ENCODE measurements at regions not wholly inside any gene's neighbourhood (a gene's known extent, or its start where the extent isn't known, plus 50 kb on each side); places are given as distances from the start of the nearest gene placed in this dataset.
"Not testable (repeated sequence)": the region's sequence is repeated elsewhere in the genome, so short reads cannot be mapped to it uniquely, and the experiment has no call there.

DNA sequence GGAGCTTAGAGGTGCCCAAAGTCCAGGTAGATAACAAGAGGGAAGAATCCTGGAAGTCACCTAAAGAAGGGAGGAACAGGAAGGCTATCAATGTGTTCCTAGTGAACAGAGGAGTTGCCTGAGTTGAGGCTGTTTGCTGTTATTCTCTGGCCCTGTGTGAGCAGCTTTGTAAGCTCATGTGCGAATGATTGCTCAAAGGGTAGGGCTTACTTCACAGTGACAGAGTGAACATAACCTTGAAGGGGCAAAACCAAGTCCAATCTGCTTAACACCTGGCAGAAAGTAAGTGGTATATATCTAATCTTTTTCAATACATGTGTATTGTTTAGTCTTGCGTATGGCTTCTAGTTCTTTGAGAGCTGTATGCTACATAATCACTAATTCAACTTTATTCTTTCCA, 1153.6 kb downstream of the TUSC7 start:
- WGBS, 2 donors = 75 to 92% methylated on average over 2 of the region's 2 CpGs
- H3K27ac ChIP-seq (ENCODE audit: low read depth in 2 of 2, low read length in 1 of 2) = no peak overlapping the region

DNA sequence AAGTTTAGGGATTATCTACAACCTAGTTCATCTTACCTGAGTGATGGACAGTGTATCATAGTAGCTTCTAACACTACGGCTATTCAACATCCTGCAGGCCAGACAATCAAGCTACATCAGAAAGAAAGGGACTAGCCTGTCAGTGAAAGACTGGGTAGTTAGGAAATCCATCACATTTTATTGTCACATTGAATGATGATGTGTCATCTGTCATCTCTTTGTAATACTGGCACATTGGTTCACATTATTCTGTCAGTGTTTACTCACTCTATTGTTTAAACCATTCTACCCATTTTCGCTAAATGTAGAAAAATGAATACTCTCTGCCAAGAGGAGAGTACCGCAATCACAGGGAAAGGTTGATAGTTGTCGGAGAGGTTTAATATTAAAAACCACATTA, 1155.8 kb downstream of the TUSC7 start:
- Histone ChIP-seq H3K4me3 (ENCODE audit: low read depth in 1 of 2, low read length in 2 of 2) (no peak overlapping the region), H3K4me1 (ENCODE audit: control insufficient read depth in 2 of 2, insufficient read depth in 2 of 2, low read length in 1 of 2) (no peaks in the 10 kb centered on the region), H3K27me3 (ENCODE audit: control insufficient read depth in 1 of 2, insufficient read depth in 2 of 2, low read length in 2 of 2) (peaks cover 0 to 2% of the 10 kb centered on the region in 2 donors), H3K9me3 (ENCODE audit: control insufficient read depth in 2 of 2, insufficient read depth in 1 of 2, low read depth in 1 of 2, low read length in 1 of 2) (no peaks in the 10 kb centered on the region), H3K36me3 (ENCODE audit: control insufficient read depth in 2 of 2, insufficient read depth in 2 of 2, low read length in 1 of 2) (no peaks in the 10 kb centered on the region), H3K27ac (ENCODE audit: low read depth in 2 of 2, low read length in 1 of 2) (no peak overlapping the region)
- WGBS, 2 donors = 73% methylated on average over 4 of the region's 4 CpGs

More for the DNA sequence above, 1153.6 kb downstream of the TUSC7 start:
- H3K9me3 ChIP-seq (ENCODE audit: control insufficient read depth in 2 of 2, insufficient read depth in 1 of 2, low read depth in 1 of 2, low read length in 1 of 2) = no peaks in the 10 kb centered on the region
- no peaks in the 10 kb centered on the region for H3K36me3 ChIP-seq (ENCODE audit: control insufficient read depth in 2 of 2, insufficient read depth in 2 of 2, low read length in 1 of 2)
- no peaks in the 10 kb centered on the region for H3K4me1 ChIP-seq (ENCODE audit: control insufficient read depth in 2 of 2, insufficient read depth in 2 of 2, low read length in 1 of 2)
- peaks cover 0 to 2% of the 10 kb centered on the region in 2 donors for H3K27me3 ChIP-seq (ENCODE audit: control insufficient read depth in 1 of 2, insufficient read depth in 2 of 2, low read length in 2 of 2)
- no peak overlapping the region for H3K4me3 ChIP-seq (ENCODE audit: low read depth in 1 of 2, low read length in 2 of 2)

DNA sequence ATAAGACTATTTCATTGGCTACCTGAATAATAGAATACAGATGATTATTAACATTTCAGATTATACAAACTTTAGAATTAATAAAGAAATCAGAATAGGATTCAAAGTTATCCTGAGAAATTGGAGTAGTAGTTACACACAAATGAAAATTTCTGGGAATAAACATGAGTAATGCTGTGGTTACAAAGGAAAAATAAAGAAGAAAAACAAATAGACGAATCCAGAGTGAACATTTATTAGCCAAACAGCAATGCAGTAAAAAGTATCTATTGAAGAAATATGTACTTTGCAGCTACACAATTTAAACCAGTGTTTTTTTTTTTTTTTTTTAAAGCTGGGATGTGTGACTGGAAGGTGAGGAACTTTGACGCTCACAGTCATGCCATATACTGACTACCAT, 1159.2 kb downstream of the TUSC7 start:
- WGBS, 2 donors = 72 to 79% methylated on average over 2 of the region's 2 CpGs
- Histone ChIP-seq H3K27me3 (ENCODE audit: control insufficient read depth in 1 of 2, insufficient read depth in 2 of 2, low read length in 2 of 2) (peaks cover 0 to 2% of the 10 kb centered on the region in 2 donors), H3K4me1 (ENCODE audit: control insufficient read depth in 2 of 2, insufficient read depth in 2 of 2, low read length in 1 of 2) (no peaks in the 10 kb centered on the region), H3K36me3 (ENCODE audit: control insufficient read depth in 2 of 2, insufficient read depth in 2 of 2, low read length in 1 of 2) (no peaks in the 10 kb centered on the region), H3K4me3 (ENCODE audit: low read depth in 1 of 2, low read length in 2 of 2) (no peak overlapping the region), H3K9me3 (ENCODE audit: control insufficient read depth in 2 of 2, insufficient read depth in 1 of 2, low read depth in 1 of 2, low read length in 1 of 2) (no peaks in the 10 kb centered on the region), H3K27ac (ENCODE audit: low read depth in 2 of 2, low read length in 1 of 2) (no peak overlapping the region)

DNA sequence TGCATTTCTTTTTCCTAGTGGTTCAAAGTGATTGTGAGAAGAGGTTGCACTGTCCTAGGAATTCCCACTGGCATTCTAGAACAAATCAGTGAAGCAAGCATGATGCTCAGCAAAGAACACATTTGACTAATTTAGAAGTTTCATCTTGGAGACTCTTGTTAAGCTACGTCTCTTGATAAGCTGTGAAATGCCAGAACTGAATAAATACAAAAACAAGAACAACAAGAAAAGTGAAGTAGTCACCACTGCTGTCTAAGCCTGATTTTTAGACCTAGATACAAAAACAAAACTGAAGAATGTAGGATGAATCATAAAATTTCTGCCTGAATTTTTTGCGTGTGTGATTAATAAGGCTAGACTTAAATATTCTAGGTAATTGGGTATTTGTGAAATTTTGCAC, 1162.4 kb downstream of the TUSC7 start:
- H3K36me3 ChIP-seq (ENCODE audit: control insufficient read depth in 2 of 2, insufficient read depth in 2 of 2, low read length in 1 of 2) = no peaks in the 10 kb centered on the region
- 65 to 68% methylated on average over 2 of the region's 2 CpGs for WGBS, 2 donors
- H3K4me1 ChIP-seq (ENCODE audit: control insufficient read depth in 2 of 2, insufficient read depth in 2 of 2, low read length in 1 of 2) = no peaks in the 10 kb centered on the region
- no peak overlapping the region for H3K27ac ChIP-seq (ENCODE audit: low read depth in 2 of 2, low read length in 1 of 2)
- H3K9me3 ChIP-seq (ENCODE audit: control insufficient read depth in 2 of 2, insufficient read depth in 1 of 2, low read depth in 1 of 2, low read length in 1 of 2) = no peaks in the 10 kb centered on the region
- peaks cover 0 to 2% of the 10 kb centered on the region in 2 donors for H3K27me3 ChIP-seq (ENCODE audit: control insufficient read depth in 1 of 2, insufficient read depth in 2 of 2, low read length in 2 of 2)
- H3K4me3 ChIP-seq (ENCODE audit: low read depth in 1 of 2, low read length in 2 of 2) = no peak overlapping the region

DNA sequence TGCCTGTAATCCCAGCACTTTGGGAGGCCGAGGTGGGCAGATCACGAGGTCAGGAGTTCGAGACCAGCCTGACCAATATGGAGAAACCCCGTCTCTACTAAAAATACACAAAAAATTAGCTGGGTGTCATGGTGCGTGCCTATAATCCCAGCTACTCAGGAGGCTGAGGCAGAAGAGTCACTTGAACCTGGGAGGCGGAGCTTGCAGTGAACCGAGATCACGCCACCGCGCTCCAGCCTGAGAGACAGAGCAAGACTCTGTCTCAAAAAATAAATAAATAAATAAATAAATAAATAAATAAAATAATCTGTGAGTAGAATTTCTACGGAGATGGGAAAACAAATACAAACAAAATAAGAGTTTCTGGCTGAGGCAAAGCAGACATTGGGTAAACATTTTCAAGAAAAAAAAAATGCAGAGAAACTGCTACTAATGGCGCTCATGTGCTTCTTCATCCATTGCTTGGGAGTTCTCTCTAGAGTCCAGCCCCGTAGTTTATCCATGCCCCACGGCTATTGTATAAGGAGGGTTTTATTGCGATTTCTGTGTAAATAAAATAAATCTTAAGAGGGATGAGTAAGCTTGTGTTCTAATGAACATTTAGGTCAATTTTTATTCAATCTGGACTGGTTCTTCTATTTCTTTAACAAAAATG, 1161.9 kb downstream of the IGSF11 start:
- H3K4me1 ChIP-seq (ENCODE audit: control insufficient read depth in 2 of 2, insufficient read depth in 2 of 2, low read length in 1 of 2); H3K9me3 ChIP-seq (ENCODE audit: control insufficient read depth in 2 of 2, insufficient read depth in 1 of 2, low read depth in 1 of 2, low read length in 1 of 2); H3K27ac ChIP-seq (ENCODE audit: low read depth in 2 of 2, low read length in 1 of 2); H3K36me3 ChIP-seq (ENCODE audit: control insufficient read depth in 2 of 2, insufficient read depth in 2 of 2, low read length in 1 of 2); H3K4me3 ChIP-seq (ENCODE audit: low read depth in 1 of 2, low read length in 2 of 2); H3K27me3 ChIP-seq (ENCODE audit: control insufficient read depth in 1 of 2, insufficient read depth in 2 of 2, low read length in 2 of 2): not testable (repeated sequence)
- WGBS, 2 donors = 83 to 87% methylated on average over 15 of the region's 15 CpGs

DNA sequence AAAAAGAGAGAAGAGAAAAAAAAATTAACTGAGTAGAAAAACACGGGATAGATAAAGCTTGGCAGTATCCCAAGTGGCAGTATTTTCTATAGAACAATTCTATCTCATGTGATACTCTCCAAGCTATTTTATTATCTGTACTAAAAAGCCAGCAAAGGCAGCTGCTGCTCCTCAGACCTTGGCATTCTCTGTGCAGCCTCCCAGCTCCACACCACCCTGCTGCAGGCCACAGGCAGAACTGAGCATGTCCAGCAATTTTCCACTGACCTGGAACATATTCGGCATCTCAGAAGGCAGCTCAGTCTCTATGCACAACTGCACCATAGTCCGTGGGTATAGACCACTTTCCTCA, 1161.4 kb downstream of the IGSF11 start:
- Histone ChIP-seq H3K4me3 (ENCODE audit: low read depth in 1 of 2, low read length in 2 of 2) (no peak overlapping the region), H3K36me3 (ENCODE audit: control insufficient read depth in 2 of 2, insufficient read depth in 2 of 2, low read length in 1 of 2) (no peaks in the 10 kb centered on the region), H3K4me1 (ENCODE audit: control insufficient read depth in 2 of 2, insufficient read depth in 2 of 2, low read length in 1 of 2) (no peaks in the 10 kb centered on the region), H3K27ac (ENCODE audit: low read depth in 2 of 2, low read length in 1 of 2) (no peak overlapping the region), H3K9me3 (ENCODE audit: control insufficient read depth in 2 of 2, insufficient read depth in 1 of 2, low read depth in 1 of 2, low read length in 1 of 2) (no peaks in the 10 kb centered on the region), H3K27me3 (ENCODE audit: control insufficient read depth in 1 of 2, insufficient read depth in 2 of 2, low read length in 2 of 2) (no peaks in the 10 kb centered on the region)
- 48 to 49% methylated on average over 3 of the region's 3 CpGs for WGBS, 2 donors

DNA sequence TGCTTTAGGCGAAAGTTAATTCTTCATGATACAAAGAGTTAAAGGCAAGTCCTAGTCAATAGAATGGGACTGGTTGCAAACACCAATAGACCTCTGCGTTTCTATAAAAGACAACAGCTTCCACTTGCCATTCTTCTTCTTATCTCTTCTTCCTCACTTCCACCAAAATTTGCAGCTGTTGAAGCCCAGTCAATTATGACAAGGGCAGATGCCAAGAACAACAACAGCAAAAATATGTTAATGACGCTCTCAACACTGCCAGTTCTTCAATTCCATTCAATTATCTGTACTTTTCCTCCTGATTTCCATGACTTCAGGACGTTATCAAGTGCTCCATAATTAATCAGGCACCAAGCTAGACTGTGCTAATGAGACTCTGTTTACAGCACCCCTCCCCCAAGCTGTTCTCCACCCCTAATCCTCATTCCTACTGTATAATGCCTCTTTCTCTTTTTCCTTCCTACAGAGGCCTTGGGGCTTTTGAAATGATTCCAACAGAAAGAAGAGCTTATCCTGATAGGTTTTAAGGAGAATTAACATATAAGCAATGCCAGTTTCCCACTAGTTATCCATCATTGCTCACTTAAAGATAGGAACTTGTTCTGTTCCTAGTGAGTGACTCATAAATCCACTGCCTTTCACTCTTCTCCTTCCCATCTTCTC, 1160.5 kb downstream of the IGSF11 start:
- Histone ChIP-seq H3K4me1 (ENCODE audit: control insufficient read depth in 2 of 2, insufficient read depth in 2 of 2, low read length in 1 of 2) (no peaks in the 10 kb centered on the region), H3K4me3 (ENCODE audit: low read depth in 1 of 2, low read length in 2 of 2) (no peak overlapping the region), H3K27ac (ENCODE audit: low read depth in 2 of 2, low read length in 1 of 2) (no peak overlapping the region), H3K27me3 (ENCODE audit: control insufficient read depth in 1 of 2, insufficient read depth in 2 of 2, low read length in 2 of 2) (no peaks in the 10 kb centered on the region), H3K9me3 (ENCODE audit: control insufficient read depth in 2 of 2, insufficient read depth in 1 of 2, low read depth in 1 of 2, low read length in 1 of 2) (no peaks in the 10 kb centered on the region), H3K36me3 (ENCODE audit: control insufficient read depth in 2 of 2, insufficient read depth in 2 of 2, low read length in 1 of 2) (no peaks in the 10 kb centered on the region)
- WGBS, 2 donors = 49 to 56% methylated on average over 4 of the region's 4 CpGs

DNA sequence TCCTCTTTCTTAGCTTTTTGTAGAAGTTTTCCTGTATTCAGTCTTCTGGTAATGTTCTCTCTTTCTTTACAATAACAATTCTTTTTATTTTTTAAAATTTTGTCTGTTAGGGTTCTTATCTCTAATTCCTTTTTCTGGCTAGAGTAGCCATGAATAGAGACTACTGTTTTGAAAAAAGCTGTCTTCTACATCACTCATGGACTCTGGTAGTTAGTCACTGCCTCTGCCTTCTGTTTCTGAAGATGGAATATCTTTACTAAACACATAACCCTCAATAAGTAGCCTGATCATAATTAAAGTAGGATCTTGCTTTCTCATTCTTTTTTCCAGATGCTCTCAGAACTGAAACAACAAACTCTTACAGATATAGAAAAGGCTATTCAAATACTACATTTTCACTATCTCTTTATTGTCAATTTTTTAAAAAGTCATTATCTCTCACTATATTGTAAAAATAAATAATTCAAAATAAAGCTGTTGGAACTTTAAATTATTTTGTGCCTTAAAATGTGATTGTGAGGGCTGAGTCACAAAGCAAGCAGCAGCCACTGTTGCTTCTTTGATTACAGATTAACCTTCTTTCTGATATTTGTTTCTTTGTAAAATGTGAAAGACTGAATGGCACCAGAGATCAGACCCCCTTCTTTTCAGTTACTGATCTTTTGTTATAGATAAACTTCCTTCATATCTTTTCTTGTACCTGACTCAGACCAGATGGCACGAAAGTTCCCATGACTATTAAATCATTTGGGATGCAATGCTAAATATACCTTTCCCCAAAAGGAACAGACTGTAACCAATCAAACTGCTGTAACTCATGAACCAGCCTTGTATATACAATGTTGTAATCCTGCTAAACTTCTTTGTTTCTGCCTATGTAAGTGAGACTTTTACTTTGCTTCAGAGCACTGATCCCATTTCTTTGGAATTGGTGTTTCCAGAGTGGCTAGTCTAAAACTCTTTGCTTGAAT, 1159.5 kb downstream of the IGSF11 start:
- no peaks in the 10 kb centered on the region for H3K27me3 ChIP-seq (ENCODE audit: control insufficient read depth in 1 of 2, insufficient read depth in 2 of 2, low read length in 2 of 2)
- H3K4me3 ChIP-seq (ENCODE audit: low read depth in 1 of 2, low read length in 2 of 2) = no peak overlapping the region
- H3K9me3 ChIP-seq (ENCODE audit: control insufficient read depth in 2 of 2, insufficient read depth in 1 of 2, low read depth in 1 of 2, low read length in 1 of 2) = no peaks in the 10 kb centered on the region
- H3K4me1 ChIP-seq (ENCODE audit: control insufficient read depth in 2 of 2, insufficient read depth in 2 of 2, low read length in 1 of 2) = no peaks in the 10 kb centered on the region
- no peaks in the 10 kb centered on the region for H3K36me3 ChIP-seq (ENCODE audit: control insufficient read depth in 2 of 2, insufficient read depth in 2 of 2, low read length in 1 of 2)
- H3K27ac ChIP-seq (ENCODE audit: low read depth in 2 of 2, low read length in 1 of 2) = no peak overlapping the region
- WGBS, 2 donors = 58 to 86% methylated on average over 1 of the region's 1 CpG

DNA sequence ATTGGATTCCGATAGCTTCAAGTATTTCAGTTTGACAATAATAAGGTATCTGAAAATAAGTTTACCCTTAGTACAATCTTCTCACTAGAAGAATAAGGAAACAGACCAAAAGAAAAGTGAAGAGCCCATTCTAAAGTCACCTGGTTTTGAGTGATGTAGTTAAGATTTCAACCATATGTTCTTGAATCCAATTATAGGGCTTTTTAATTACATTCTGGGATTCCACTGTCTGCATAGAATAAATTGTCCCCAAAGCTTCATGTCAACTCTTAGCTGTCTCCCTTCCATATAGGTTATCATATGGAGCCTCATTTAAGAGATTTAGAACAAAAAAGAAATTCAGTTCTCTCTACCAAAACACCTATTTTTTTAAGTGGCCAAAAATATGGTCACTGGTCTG, 1158.8 kb downstream of the IGSF11 start:
- WGBS, 2 donors = 91 to 96% methylated on average over 1 of the region's 1 CpG
- Histone ChIP-seq H3K36me3 (ENCODE audit: control insufficient read depth in 2 of 2, insufficient read depth in 2 of 2, low read length in 1 of 2) (no peaks in the 10 kb centered on the region), H3K27ac (ENCODE audit: low read depth in 2 of 2, low read length in 1 of 2) (no peak overlapping the region), H3K9me3 (ENCODE audit: control insufficient read depth in 2 of 2, insufficient read depth in 1 of 2, low read depth in 1 of 2, low read length in 1 of 2) (no peaks in the 10 kb centered on the region), H3K4me3 (ENCODE audit: low read depth in 1 of 2, low read length in 2 of 2) (no peak overlapping the region), H3K27me3 (ENCODE audit: control insufficient read depth in 1 of 2, insufficient read depth in 2 of 2, low read length in 2 of 2) (no peaks in the 10 kb centered on the region), H3K4me1 (ENCODE audit: control insufficient read depth in 2 of 2, insufficient read depth in 2 of 2, low read length in 1 of 2) (no peaks in the 10 kb centered on the region)

All from esophagus (tissue), 2 donors.